ENCODE measurements at regions not wholly inside any gene's neighbourhood (a gene's known extent, or its start where the extent isn't known, plus 50 kb on each side); places are given as distances from the start of the nearest gene placed in this dataset.

DNA sequence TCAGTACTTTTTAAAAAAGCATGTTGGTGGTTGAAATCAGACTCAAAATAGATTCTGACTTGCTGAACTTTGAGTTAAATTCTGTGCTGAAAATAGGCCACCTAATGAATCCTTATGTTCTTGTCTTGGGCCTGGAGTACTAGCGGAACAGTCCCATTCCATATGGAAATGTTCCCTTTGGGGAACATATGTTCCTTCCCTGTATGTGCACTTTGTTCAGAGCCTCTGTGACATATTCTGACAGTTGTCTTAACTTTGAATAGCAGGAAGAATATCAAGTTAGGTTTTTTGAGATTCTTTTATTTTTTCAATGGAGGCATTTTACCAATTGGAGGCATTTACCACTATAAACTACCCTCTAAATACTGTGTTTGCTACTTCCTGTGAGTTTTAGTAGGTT is 1667.8 kb downstream of the PLA2G4A start:
- H3K36me3 ChIP-seq (ENCODE audit: control insufficient read depth in 1 of 2, insufficient read depth in 2 of 2, low read length in 2 of 2) = no peaks in the 10 kb centered on the region
- H2BK120ac ChIP-seq (ENCODE audit: insufficient read depth, low read length, poor library complexity) = no peak overlapping the region
- no peaks in the 10 kb centered on the region for H3K79me1 ChIP-seq (ENCODE audit: low read length)
- no peak overlapping the region for H3K9ac ChIP-seq (ENCODE audit: low read length)
- H3K4me1 ChIP-seq (ENCODE audit: control insufficient read depth in 1 of 2, insufficient read depth in 2 of 2, low read length in 2 of 2) = no peaks in the 10 kb centered on the region
- H3K9me3 ChIP-seq (ENCODE audit: insufficient read depth, low read depth, low read length) = peaks cover 2% of the 10 kb centered on the region
- H2AK5ac ChIP-seq (ENCODE audit: low read length) = no peak overlapping the region
- H3K27ac ChIP-seq (ENCODE audit: low read depth, low read length) = no peak overlapping the region
- no peak overlapping the region for H3K14ac ChIP-seq (ENCODE audit: low read length)
- no peak overlapping the region for H3K4me2 ChIP-seq (ENCODE audit: low read length)
- no peak overlapping the region for H2AFZ ChIP-seq (ENCODE audit: insufficient read depth, low read length, poor library complexity)
- H3K79me2 ChIP-seq (ENCODE audit: control insufficient read depth, insufficient read depth, low read length, poor library complexity) = no peaks in the 10 kb centered on the region
- no peak overlapping the region for H2BK12ac ChIP-seq (ENCODE audit: low read length)
- no CpG with 5 or more reads among the region's 1 CpG for WGBS (ENCODE audit: extremely low coverage, insufficient coverage, insufficient read length)
- no peaks in the 10 kb centered on the region for H3K27me3 ChIP-seq (ENCODE audit: insufficient read depth, low read length)
- H4K12ac ChIP-seq (ENCODE audit: low read depth, low read length) = no peak overlapping the region
- no peak overlapping the region for H3K4ac ChIP-seq (ENCODE audit: low read depth, low read length)
- no peak for DNase-seq
- H4K8ac ChIP-seq (ENCODE audit: low read depth, low read length) = no peak overlapping the region
- H4K91ac ChIP-seq (ENCODE audit: low read depth, low read length) = no peak overlapping the region
- no peak overlapping the region for H3K23ac ChIP-seq (ENCODE audit: low read length)
- no peak overlapping the region for H3K4me3 ChIP-seq (ENCODE audit: low read depth, low read length)
- no peak overlapping the region for H3K18ac ChIP-seq (ENCODE audit: low read length)
- no peak overlapping the region for H2BK5ac ChIP-seq (ENCODE audit: low read depth, low read length, poor library complexity)

DNA sequence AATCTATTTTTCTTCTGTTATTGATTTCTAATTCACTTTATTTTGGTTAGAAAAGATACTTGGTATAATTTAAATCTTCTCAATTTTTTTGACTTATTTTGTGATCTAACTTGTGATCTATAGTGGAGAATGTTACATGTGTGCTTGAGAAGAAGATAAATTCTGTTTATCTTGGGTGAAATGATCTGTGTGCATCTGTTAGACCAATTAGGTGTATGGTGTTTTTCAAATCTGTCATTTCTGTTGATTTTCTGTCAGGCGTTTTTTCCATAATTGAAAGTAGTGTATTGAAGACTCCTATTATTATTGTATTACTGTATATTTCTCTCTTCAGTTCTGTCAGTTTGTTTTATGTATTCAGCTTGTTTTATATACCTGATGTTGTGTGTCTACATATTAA is 1668.3 kb downstream of the PLA2G4A start:
- Histone ChIP-seq H4K91ac (ENCODE audit: low read depth, low read length) (no peak overlapping the region), H3K4me1 (ENCODE audit: control insufficient read depth in 1 of 2, insufficient read depth in 2 of 2, low read length in 2 of 2) (no peaks in the 10 kb centered on the region), H3K18ac (ENCODE audit: low read length) (no peak overlapping the region), H3K36me3 (ENCODE audit: control insufficient read depth in 1 of 2, insufficient read depth in 2 of 2, low read length in 2 of 2) (no peaks in the 10 kb centered on the region), H3K27me3 (ENCODE audit: insufficient read depth, low read length) (no peaks in the 10 kb centered on the region), H3K9me3 (ENCODE audit: insufficient read depth, low read depth, low read length) (peaks cover 2% of the 10 kb centered on the region), H3K9ac (ENCODE audit: low read length) (no peak overlapping the region), H3K4me3 (ENCODE audit: low read depth, low read length) (no peak overlapping the region), H2BK120ac (ENCODE audit: insufficient read depth, low read length, poor library complexity) (no peak overlapping the region), H3K14ac (ENCODE audit: low read length) (no peak overlapping the region), H4K8ac (ENCODE audit: low read depth, low read length) (no peak overlapping the region), H2BK5ac (ENCODE audit: low read depth, low read length, poor library complexity) (no peak overlapping the region), H3K4ac (ENCODE audit: low read depth, low read length) (no peak overlapping the region), H3K23ac (ENCODE audit: low read length) (no peak overlapping the region), H2AK5ac (ENCODE audit: low read length) (no peak overlapping the region), H4K12ac (ENCODE audit: low read depth, low read length) (no peak overlapping the region), H3K4me2 (ENCODE audit: low read length) (no peak overlapping the region), H3K79me2 (ENCODE audit: control insufficient read depth, insufficient read depth, low read length, poor library complexity) (no peaks in the 10 kb centered on the region), H2AFZ (ENCODE audit: insufficient read depth, low read length, poor library complexity) (no peak overlapping the region), H2BK12ac (ENCODE audit: low read length) (no peak overlapping the region), H3K79me1 (ENCODE audit: low read length) (no peaks in the 10 kb centered on the region), H3K27ac (ENCODE audit: low read depth, low read length) (no peak overlapping the region)
- DNase-seq = no peak
- no CpG with 5 or more reads among the region's 1 CpG for WGBS (ENCODE audit: extremely low coverage, insufficient coverage, insufficient read length)

DNA sequence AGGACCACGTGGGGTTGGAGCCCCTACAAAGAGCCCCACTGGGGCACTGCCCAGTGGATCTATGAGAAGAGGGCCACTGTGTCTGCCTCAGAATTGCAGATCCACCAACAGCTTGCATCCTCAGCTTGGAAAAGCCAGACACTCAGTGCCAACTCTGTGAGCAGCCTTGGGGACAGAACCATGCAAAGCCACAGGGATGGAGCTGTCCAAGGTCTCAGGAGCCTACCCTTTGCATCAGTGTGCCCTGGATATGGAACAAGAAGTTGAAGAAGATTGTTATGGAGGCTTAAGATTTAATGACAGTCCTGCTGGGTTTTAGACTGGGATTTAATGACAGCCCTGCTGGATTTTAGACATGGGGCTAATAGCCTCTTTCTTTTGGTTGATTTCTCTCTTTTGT is 1670.9 kb downstream of the PLA2G4A start:
- no CpG with 5 or more reads among the region's 1 CpG for WGBS (ENCODE audit: extremely low coverage, insufficient coverage, insufficient read length)
- Histone ChIP-seq H4K8ac (ENCODE audit: low read depth, low read length) (no peak overlapping the region), H2BK5ac (ENCODE audit: low read depth, low read length, poor library complexity) (no peak overlapping the region), H3K4ac (ENCODE audit: low read depth, low read length) (no peak overlapping the region), H3K18ac (ENCODE audit: low read length) (no peak overlapping the region), H2BK12ac (ENCODE audit: low read length) (no peak overlapping the region), H2BK120ac (ENCODE audit: insufficient read depth, low read length, poor library complexity) (no peak overlapping the region), H3K4me1 (ENCODE audit: control insufficient read depth in 1 of 2, insufficient read depth in 2 of 2, low read length in 2 of 2) (no peaks in the 10 kb centered on the region), H4K91ac (ENCODE audit: low read depth, low read length) (no peak overlapping the region), H3K9ac (ENCODE audit: low read length) (no peak overlapping the region), H3K14ac (ENCODE audit: low read length) (no peak overlapping the region), H2AK5ac (ENCODE audit: low read length) (no peak overlapping the region), H4K12ac (ENCODE audit: low read depth, low read length) (no peak overlapping the region), H3K4me2 (ENCODE audit: low read length) (no peak overlapping the region), H3K4me3 (ENCODE audit: low read depth, low read length) (no peak overlapping the region), H3K23ac (ENCODE audit: low read length) (no peak overlapping the region), H3K79me2 (ENCODE audit: control insufficient read depth, insufficient read depth, low read length, poor library complexity) (no peaks in the 10 kb centered on the region), H3K9me3 (ENCODE audit: insufficient read depth, low read depth, low read length) (peaks cover 2% of the 10 kb centered on the region), H3K27me3 (ENCODE audit: insufficient read depth, low read length) (no peaks in the 10 kb centered on the region), H3K27ac (ENCODE audit: low read depth, low read length) (no peak overlapping the region), H2AFZ (ENCODE audit: insufficient read depth, low read length, poor library complexity) (no peak overlapping the region), H3K79me1 (ENCODE audit: low read length) (no peaks in the 10 kb centered on the region), H3K36me3 (ENCODE audit: control insufficient read depth in 1 of 2, insufficient read depth in 2 of 2, low read length in 2 of 2) (no peaks in the 10 kb centered on the region)
- peak in 1 of 2 donors; percentile 11 for DNase-seq

DNA sequence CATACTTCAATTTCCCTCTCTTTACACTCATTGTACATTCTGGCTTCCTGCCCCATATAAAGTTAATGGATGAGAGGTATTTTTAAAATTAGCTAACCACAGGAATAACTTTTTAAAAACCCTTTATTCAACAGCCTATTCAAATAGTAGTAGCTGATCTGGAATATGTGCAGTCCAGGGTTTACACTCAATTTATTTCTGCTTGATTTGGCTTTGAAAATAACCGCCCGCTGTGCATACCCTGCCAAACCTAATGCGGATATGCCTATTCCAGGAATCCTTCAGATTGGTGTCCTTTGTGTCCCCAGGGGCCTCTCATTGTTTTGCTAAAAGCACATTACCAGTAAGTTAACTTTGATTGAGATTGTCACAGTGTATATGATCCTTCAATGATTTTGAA is 1686.2 kb downstream of the PLA2G4A start:
- Histone ChIP-seq H3K4me2 (ENCODE audit: low read length) (no peak overlapping the region), H4K8ac (ENCODE audit: low read depth, low read length) (no peak overlapping the region), H4K91ac (ENCODE audit: low read depth, low read length) (no peak overlapping the region), H2AK5ac (ENCODE audit: low read length) (no peak overlapping the region), H3K4me1 (ENCODE audit: control insufficient read depth in 1 of 2, insufficient read depth in 2 of 2, low read length in 2 of 2) (no peaks in the 10 kb centered on the region), H3K79me1 (ENCODE audit: low read length) (no peaks in the 10 kb centered on the region), H3K79me2 (ENCODE audit: control insufficient read depth, insufficient read depth, low read length, poor library complexity) (no peaks in the 10 kb centered on the region), H2AFZ (ENCODE audit: insufficient read depth, low read length, poor library complexity) (no peak overlapping the region), H4K12ac (ENCODE audit: low read depth, low read length) (no peak overlapping the region), H2BK12ac (ENCODE audit: low read length) (no peak overlapping the region), H2BK120ac (ENCODE audit: insufficient read depth, low read length, poor library complexity) (no peak overlapping the region), H3K27me3 (ENCODE audit: insufficient read depth, low read length) (no peaks in the 10 kb centered on the region), H3K27ac (ENCODE audit: low read depth, low read length) (no peak overlapping the region), H3K4me3 (ENCODE audit: low read depth, low read length) (no peak overlapping the region), H3K9ac (ENCODE audit: low read length) (no peak overlapping the region), H3K18ac (ENCODE audit: low read length) (no peak overlapping the region), H2BK5ac (ENCODE audit: low read depth, low read length, poor library complexity) (no peak overlapping the region), H3K23ac (ENCODE audit: low read length) (no peak overlapping the region), H3K36me3 (ENCODE audit: control insufficient read depth in 1 of 2, insufficient read depth in 2 of 2, low read length in 2 of 2) (no peaks in the 10 kb centered on the region), H3K9me3 (ENCODE audit: insufficient read depth, low read depth, low read length) (no peaks in the 10 kb centered on the region), H3K14ac (ENCODE audit: low read length) (no peak overlapping the region), H3K4ac (ENCODE audit: low read depth, low read length) (no peak overlapping the region)
- no CpG with 5 or more reads among the region's 3 CpGs for WGBS (ENCODE audit: extremely low coverage, insufficient coverage, insufficient read length)
- no peak for DNase-seq

Measured in trophoblast cell (in vitro differentiated cells and primary cell).